ENCODE measurements at regions not wholly inside any gene's neighbourhood (a gene's known extent, or its start where the extent isn't known, plus 50 kb on each side); places are given as distances from the start of the nearest gene placed in this dataset.

- TF ChIP-seq, protein P1, sequence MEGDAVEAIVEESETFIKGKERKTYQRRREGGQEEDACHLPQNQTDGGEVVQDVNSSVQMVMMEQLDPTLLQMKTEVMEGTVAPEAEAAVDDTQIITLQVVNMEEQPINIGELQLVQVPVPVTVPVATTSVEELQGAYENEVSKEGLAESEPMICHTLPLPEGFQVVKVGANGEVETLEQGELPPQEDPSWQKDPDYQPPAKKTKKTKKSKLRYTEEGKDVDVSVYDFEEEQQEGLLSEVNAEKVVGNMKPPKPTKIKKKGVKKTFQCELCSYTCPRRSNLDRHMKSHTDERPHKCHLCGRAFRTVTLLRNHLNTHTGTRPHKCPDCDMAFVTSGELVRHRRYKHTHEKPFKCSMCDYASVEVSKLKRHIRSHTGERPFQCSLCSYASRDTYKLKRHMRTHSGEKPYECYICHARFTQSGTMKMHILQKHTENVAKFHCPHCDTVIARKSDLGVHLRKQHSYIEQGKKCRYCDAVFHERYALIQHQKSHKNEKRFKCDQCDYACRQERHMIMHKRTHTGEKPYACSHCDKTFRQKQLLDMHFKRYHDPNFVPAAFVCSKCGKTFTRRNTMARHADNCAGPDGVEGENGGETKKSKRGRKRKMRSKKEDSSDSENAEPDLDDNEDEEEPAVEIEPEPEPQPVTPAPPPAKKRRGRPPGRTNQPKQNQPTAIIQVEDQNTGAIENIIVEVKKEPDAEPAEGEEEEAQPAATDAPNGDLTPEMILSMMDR (IDR thresholded peaks at IDR 0.05; ENCODE audit: low read depth, low read length, missing control alignments) = no peak
- DNase-seq = no peak
- in situ Hi-C loops (cut with HindIII; ENCODE audit: low pct_ligation_motif_present, low sequenced_read_pairs) = no loop called here
- no peak overlapping the region for H3K4me3 ChIP-seq (ENCODE audit: low read depth, low read length)
- H3K27ac ChIP-seq = no peak overlapping the region
- no peaks in the 10 kb centered on the region for H3K36me3 ChIP-seq (replicated peaks)
- no peaks in the 10 kb centered on the region for H3K27me3 ChIP-seq (replicated peaks)
Observed at GRCh38 chr20:40503119-40503518, 185.9 kb downstream of the MAFB start.

GRCh38 chr20:40502576-40502975, 186.5 kb downstream of the MAFB start:
- in situ Hi-C loops (cut with HindIII; ENCODE audit: low pct_ligation_motif_present, low sequenced_read_pairs) = no loop called here
- Histone ChIP-seq H3K27ac (no peak overlapping the region), H3K27me3 (replicated peaks) (no peaks in the 10 kb centered on the region), H3K4me3 (ENCODE audit: low read depth, low read length) (no peak overlapping the region), H3K36me3 (replicated peaks) (no peaks in the 10 kb centered on the region)
- DNase-seq = no peak
- TF ChIP-seq, protein P1 (IDR thresholded peaks at IDR 0.05; ENCODE audit: low read depth, low read length, missing control alignments) = no peak

DNA sequence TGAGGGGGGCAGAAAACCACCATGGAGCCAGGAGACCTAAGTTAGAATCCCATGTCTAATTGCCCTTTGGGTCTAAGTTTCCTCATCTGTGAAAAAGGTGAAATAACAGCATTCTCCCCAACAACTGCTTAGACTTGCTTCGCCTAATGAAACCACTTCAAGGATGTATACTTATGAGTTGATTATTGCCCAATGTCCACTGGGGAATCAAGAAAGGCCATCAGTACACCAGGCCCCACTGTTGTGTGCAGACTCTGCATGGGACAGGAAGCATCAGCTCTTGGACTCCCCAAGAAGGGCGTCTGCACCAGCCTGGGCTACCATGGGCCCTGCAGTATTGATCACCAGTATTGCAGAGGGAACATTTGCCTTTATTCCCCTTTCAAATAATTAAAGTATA, 189.6 kb downstream of the MAFB start:
- no peak overlapping the region for H3K27ac ChIP-seq
- no peak overlapping the region for H3K4me3 ChIP-seq (ENCODE audit: low read depth, low read length)
- H3K36me3 ChIP-seq (replicated peaks) = no peaks in the 10 kb centered on the region
- DNase-seq = no peak
- TF ChIP-seq, protein P1 (IDR thresholded peaks at IDR 0.05; ENCODE audit: low read depth, low read length, missing control alignments) = no peak
- in situ Hi-C loops (cut with HindIII; ENCODE audit: low pct_ligation_motif_present, low sequenced_read_pairs) = no loop called here
- H3K27me3 ChIP-seq (replicated peaks) = no peaks in the 10 kb centered on the region

GRCh38 chr20:40497899-40498691, 190.9 kb downstream of the MAFB start:
- Histone ChIP-seq H3K27ac (peak overlapping the region; percentile 46), H3K36me3 (replicated peaks) (no peaks in the 10 kb centered on the region), H3K27me3 (replicated peaks) (no peaks in the 10 kb centered on the region), H3K4me3 (ENCODE audit: low read depth, low read length) (no peak overlapping the region)
- DNase-seq = no peak
- in situ Hi-C loops (cut with HindIII; ENCODE audit: low pct_ligation_motif_present, low sequenced_read_pairs) = no loop called here
- TF ChIP-seq, protein P1 (IDR thresholded peaks at IDR 0.05; ENCODE audit: low read depth, low read length, missing control alignments) = no peak

GRCh38 chr20:40495956-40496355, 193.1 kb downstream of the MAFB start:
- DNase-seq = no peak
- no peaks in the 10 kb centered on the region for H3K27me3 ChIP-seq (replicated peaks)
- in situ Hi-C loops (cut with HindIII; ENCODE audit: low pct_ligation_motif_present, low sequenced_read_pairs) = no loop called here
- no peak overlapping the region for H3K27ac ChIP-seq
- TF ChIP-seq, protein P1 (IDR thresholded peaks at IDR 0.05; ENCODE audit: low read depth, low read length, missing control alignments) = no peak
- H3K36me3 ChIP-seq (replicated peaks) = no peaks in the 10 kb centered on the region
- no peak overlapping the region for H3K4me3 ChIP-seq (ENCODE audit: low read depth, low read length)

- in situ Hi-C loops (cut with HindIII; ENCODE audit: low pct_ligation_motif_present, low sequenced_read_pairs) = no loop called here
- TF ChIP-seq, protein P1 (IDR thresholded peaks at IDR 0.05; ENCODE audit: low read depth, low read length, missing control alignments) = no peak
- Histone ChIP-seq H3K36me3 (replicated peaks) (no peaks in the 10 kb centered on the region), H3K27me3 (replicated peaks) (no peaks in the 10 kb centered on the region), H3K27ac (no peak overlapping the region), H3K4me3 (ENCODE audit: low read depth, low read length) (no peak overlapping the region)
- no peak for DNase-seq
Observed at GRCh38 chr20:40494248-40494647, 194.8 kb downstream of the MAFB start.
